IPS-18a (cell line): ENCODE measurements at regions not wholly inside any gene's neighbourhood (a gene's known extent, or its start where the extent isn't known, plus 50 kb on each side); places are given as distances from the start of the nearest gene placed in this dataset.
"Not testable (repeated sequence)": the region's sequence is repeated elsewhere in the genome, so short reads cannot be mapped to it uniquely, and the experiment has no call there.

Experiments used
- H3K27ac ChIP-seq: one replicate; pipeline ENCODE4 v1.5.1; 2013; ENCODE audit warnings: low read length
- H3K27me3 ChIP-seq: one replicate; pipeline ENCODE4 v1.6.1; 2013; ENCODE audit warnings: mild to moderate bottlenecking, low read length; ENCODE audit not compliant: control insufficient read depth, insufficient read depth
- H3K36me3 ChIP-seq: one replicate; pipeline ENCODE4 v1.6.1; 2013; ENCODE audit warnings: low read depth, low read length; ENCODE audit not compliant: control insufficient read depth
- H3K4me1 ChIP-seq: one replicate; pipeline ENCODE4 v1.6.1; 2013; ENCODE audit warnings: low read depth, low read length; ENCODE audit not compliant: control insufficient read depth
- H3K4me3 ChIP-seq: one replicate; pipeline ENCODE4 v1.5.1; 2013; ENCODE audit warnings: low read length
- H3K9ac ChIP-seq: one replicate; pipeline ENCODE4 v1.6.1; 2013; ENCODE audit warnings: mild to moderate bottlenecking, low read length, moderate library complexity
- H3K9me3 ChIP-seq: one replicate; pipeline ENCODE4 v1.6.1; 2013; ENCODE audit warnings: low read depth, low read length; ENCODE audit not compliant: control insufficient read depth

- H3K9ac ChIP-seq: no peak overlapping the region
- H3K4me3 ChIP-seq: no peak overlapping the region
- H3K27ac ChIP-seq: no peak overlapping the region
- H3K36me3 ChIP-seq: no peaks in the 10 kb centered on the region
- no peaks in the 10 kb centered on the region for H3K27me3 ChIP-seq
- H3K9me3 ChIP-seq: no peaks in the 10 kb centered on the region
- no peaks in the 10 kb centered on the region for H3K4me1 ChIP-seq
Observed at GRCh38 chr5:114101153-114101552, 260.7 kb upstream of the KCNN2 start.

- no peaks in the 10 kb centered on the region for H3K27me3 ChIP-seq
- no peaks in the 10 kb centered on the region for H3K36me3 ChIP-seq
- H3K9me3 ChIP-seq: no peaks in the 10 kb centered on the region
- H3K27ac ChIP-seq: no peak overlapping the region
- no peaks in the 10 kb centered on the region for H3K4me1 ChIP-seq
- H3K4me3 ChIP-seq: no peak overlapping the region
- H3K9ac ChIP-seq: no peak overlapping the region
Observed at GRCh38 chr5:114113604-114114003, 248.3 kb upstream of the KCNN2 start.

GRCh38 chr5:114116981-114117380, 244.9 kb upstream of the KCNN2 start:
- no peaks in the 10 kb centered on the region for H3K36me3 ChIP-seq
- H3K4me3 ChIP-seq: no peak overlapping the region
- H3K27me3 ChIP-seq: no peaks in the 10 kb centered on the region
- no peaks in the 10 kb centered on the region for H3K4me1 ChIP-seq
- no peak overlapping the region for H3K9ac ChIP-seq
- H3K27ac ChIP-seq: no peak overlapping the region
- H3K9me3 ChIP-seq: no peaks in the 10 kb centered on the region

GRCh38 chr5:114118511-114118910, 243.4 kb upstream of the KCNN2 start:
- Histone ChIP-seq H3K4me1 (no peaks in the 10 kb centered on the region), H3K27me3 (no peaks in the 10 kb centered on the region), H3K27ac (no peak overlapping the region), H3K36me3 (no peaks in the 10 kb centered on the region), H3K4me3 (no peak overlapping the region), H3K9me3 (no peaks in the 10 kb centered on the region), H3K9ac (no peak overlapping the region)

- Histone ChIP-seq H3K4me3 (no peak overlapping the region), H3K9ac (no peak overlapping the region), H3K9me3 (no peaks in the 10 kb centered on the region), H3K27ac (no peak overlapping the region), H3K36me3 (no peaks in the 10 kb centered on the region), H3K27me3 (no peaks in the 10 kb centered on the region), H3K4me1 (no peaks in the 10 kb centered on the region)
Observed at GRCh38 chr5:114120166-114120565, 241.7 kb upstream of the KCNN2 start.

GRCh38 chr5:114122852-114123251, 239.0 kb upstream of the KCNN2 start:
- Histone ChIP-seq H3K27me3 (no peaks in the 10 kb centered on the region), H3K27ac (no peak overlapping the region), H3K4me1 (no peaks in the 10 kb centered on the region), H3K9me3 (no peaks in the 10 kb centered on the region), H3K36me3 (no peaks in the 10 kb centered on the region), H3K4me3 (no peak overlapping the region), H3K9ac (no peak overlapping the region)

- H3K4me1 ChIP-seq: no peaks in the 10 kb centered on the region
- no peaks in the 10 kb centered on the region for H3K36me3 ChIP-seq
- no peaks in the 10 kb centered on the region for H3K27me3 ChIP-seq
- no peak overlapping the region for H3K9ac ChIP-seq
- H3K27ac ChIP-seq: no peak overlapping the region
- H3K9me3 ChIP-seq: no peaks in the 10 kb centered on the region
- no peak overlapping the region for H3K4me3 ChIP-seq
Observed at GRCh38 chr5:114123654-114124053, 238.2 kb upstream of the KCNN2 start.

GRCh38 chr5:114146398-114146797, 215.5 kb upstream of the KCNN2 start:
- no peak overlapping the region for H3K27ac ChIP-seq
- no peaks in the 10 kb centered on the region for H3K36me3 ChIP-seq

GRCh38 chr5:114148253-114148652, 213.6 kb upstream of the KCNN2 start:
- no peak overlapping the region for H3K27ac ChIP-seq

More at GRCh38 chr5:114146398-114146797, 215.5 kb upstream of the KCNN2 start:
- Histone ChIP-seq H3K9me3 (no peaks in the 10 kb centered on the region), H3K9ac (no peak overlapping the region), H3K4me3 (no peak overlapping the region), H3K4me1 (no peaks in the 10 kb centered on the region), H3K27me3 (no peaks in the 10 kb centered on the region)

GRCh38 chr5:114148728-114149127, 213.1 kb upstream of the KCNN2 start:
- not testable (repeated sequence) for H3K9ac ChIP-seq, H3K9me3 ChIP-seq, H3K27me3 ChIP-seq, H3K4me1 ChIP-seq, H3K27ac ChIP-seq, H3K4me3 ChIP-seq, H3K36me3 ChIP-seq

More at GRCh38 chr5:114148253-114148652, 213.6 kb upstream of the KCNN2 start:
- H3K27me3 ChIP-seq: no peaks in the 10 kb centered on the region
- no peaks in the 10 kb centered on the region for H3K4me1 ChIP-seq
- H3K4me3 ChIP-seq: no peak overlapping the region
- no peaks in the 10 kb centered on the region for H3K36me3 ChIP-seq
- no peak overlapping the region for H3K9ac ChIP-seq
- no peaks in the 10 kb centered on the region for H3K9me3 ChIP-seq

- no peak overlapping the region for H3K9ac ChIP-seq
- H3K27ac ChIP-seq: no peak overlapping the region
- peaks cover 4% of the 10 kb centered on the region for H3K9me3 ChIP-seq
- no peak overlapping the region for H3K4me3 ChIP-seq
- no peaks in the 10 kb centered on the region for H3K4me1 ChIP-seq
- H3K36me3 ChIP-seq: no peaks in the 10 kb centered on the region
- no peaks in the 10 kb centered on the region for H3K27me3 ChIP-seq
Observed at GRCh38 chr5:114152656-114153360, 209.1 kb upstream of the KCNN2 start.

- no peaks in the 10 kb centered on the region for H3K36me3 ChIP-seq
- peaks cover 4% of the 10 kb centered on the region for H3K9me3 ChIP-seq
- H3K4me1 ChIP-seq: no peaks in the 10 kb centered on the region
- H3K27ac ChIP-seq: no peak overlapping the region
- no peaks in the 10 kb centered on the region for H3K27me3 ChIP-seq
- no peak overlapping the region for H3K9ac ChIP-seq
- H3K4me3 ChIP-seq: no peak overlapping the region
Observed at GRCh38 chr5:114153392-114153791, 208.5 kb upstream of the KCNN2 start.
